ENCODE measurements at regions not wholly inside any gene's neighbourhood (a gene's known extent, or its start where the extent isn't known, plus 50 kb on each side); places are given as distances from the start of the nearest gene placed in this dataset.

- H3K9me1 ChIP-seq (ENCODE audit: control insufficient read depth, extremely low read depth, insufficient read depth, low read length), result no peaks in the 10 kb centered on the region
- peaks cover 12% of the 10 kb centered on the region for H3K4me1 ChIP-seq (ENCODE audit: control insufficient read depth, extremely low read depth, insufficient read depth, low read length)
- no peaks in the 10 kb centered on the region for H3K27me3 ChIP-seq (ENCODE audit: control insufficient read depth, extremely low read depth, insufficient read depth, low read length)
- H4K20me1 ChIP-seq (ENCODE audit: control insufficient read depth, extremely low read depth, insufficient read depth, low read length), result no peaks in the 10 kb centered on the region
- H3K27ac ChIP-seq (ENCODE audit: control insufficient read depth, insufficient read depth, low read length), result no peak overlapping the region
- DNase-seq (ENCODE audit: low read depth, low spot score) (no peak), FAIRE-seq (no peak)
- no peak overlapping the region for H3K9ac ChIP-seq (ENCODE audit: control insufficient read depth, extremely low read depth, insufficient read depth, low read length)
- H3K79me2 ChIP-seq (ENCODE audit: control insufficient read depth, insufficient read depth, low read length), result peaks cover 28% of the 10 kb centered on the region
- no peak overlapping the region for H2AFZ ChIP-seq (ENCODE audit: control insufficient read depth, low read length)
- H3K4me3 ChIP-seq (ENCODE audit: control insufficient read depth in 2 of 3, extremely low read depth in 1 of 3, insufficient read depth in 2 of 3, low read depth in 1 of 3, low read length in 3 of 3), result no peak overlapping the region
- H3K4me2 ChIP-seq (ENCODE audit: control insufficient read depth, extremely low read depth, insufficient read depth, low read depth, low read length), result no peak overlapping the region
- no peaks in the 10 kb centered on the region for H3K36me3 ChIP-seq (ENCODE audit: control insufficient read depth in 2 of 2, extremely low read depth in 1 of 2, insufficient read depth in 2 of 2, low read length in 2 of 2)
- dilution Hi-C loops (cut with MboI; ENCODE audit: extremely low pct_ligation_motif_present, low sequenced_read_pairs), result no loop called here
- H3K9me3 ChIP-seq (ENCODE audit: control insufficient read depth, low read depth, low read length), result no peaks in the 10 kb centered on the region
- TF ChIP-seq EZH2 (IDR thresholded peaks at IDR 0.05; ENCODE audit: low read length) (no peak), CTCF (optimal IDR thresholded peaks at IDR 0.05 in 1 of 3, IDR thresholded peaks at IDR 0.05 in 1 of 3, conservative IDR thresholded peaks at IDR 0.05 in 1 of 3; ENCODE audit: extremely low read depth in 1 of 3, insufficient read depth in 2 of 3, low read length in 3 of 3) (no peak)
Measured at GRCh38 chrX:46202733-46203514, 342.3 kb downstream of the ZNF674 start.

- H2AFZ ChIP-seq (ENCODE audit: control insufficient read depth, low read length), result no peak overlapping the region
- H3K4me1 ChIP-seq (ENCODE audit: control insufficient read depth, extremely low read depth, insufficient read depth, low read length), result peaks cover 3% of the 10 kb centered on the region
- no peaks in the 10 kb centered on the region for H3K36me3 ChIP-seq (ENCODE audit: control insufficient read depth in 2 of 2, extremely low read depth in 1 of 2, insufficient read depth in 2 of 2, low read length in 2 of 2)
- H3K9ac ChIP-seq (ENCODE audit: control insufficient read depth, extremely low read depth, insufficient read depth, low read length), result peak overlapping the region; percentile 69
- H3K79me2 ChIP-seq (ENCODE audit: control insufficient read depth, insufficient read depth, low read length), result peaks cover 44% of the 10 kb centered on the region
- no peaks in the 10 kb centered on the region for H3K9me3 ChIP-seq (ENCODE audit: control insufficient read depth, low read depth, low read length)
- dilution Hi-C loops (cut with MboI; ENCODE audit: extremely low pct_ligation_motif_present, low sequenced_read_pairs), result no loop called here
- H3K27me3 ChIP-seq (ENCODE audit: control insufficient read depth, extremely low read depth, insufficient read depth, low read length), result no peaks in the 10 kb centered on the region
- H3K9me1 ChIP-seq (ENCODE audit: control insufficient read depth, extremely low read depth, insufficient read depth, low read length), result no peaks in the 10 kb centered on the region
- H4K20me1 ChIP-seq (ENCODE audit: control insufficient read depth, extremely low read depth, insufficient read depth, low read length), result no peaks in the 10 kb centered on the region
- FAIRE-seq (no peak), DNase-seq (ENCODE audit: low read depth, low spot score) (no peak)
- peak overlapping the region; percentile 12 for H3K4me2 ChIP-seq (ENCODE audit: control insufficient read depth, extremely low read depth, insufficient read depth, low read depth, low read length)
- TF ChIP-seq EZH2 (IDR thresholded peaks at IDR 0.05; ENCODE audit: low read length) (no peak), CTCF (optimal IDR thresholded peaks at IDR 0.05 in 1 of 3, IDR thresholded peaks at IDR 0.05 in 1 of 3, conservative IDR thresholded peaks at IDR 0.05 in 1 of 3; ENCODE audit: extremely low read depth in 1 of 3, insufficient read depth in 2 of 3, low read length in 3 of 3) (no peak)
- H3K4me3 ChIP-seq (ENCODE audit: control insufficient read depth in 2 of 3, extremely low read depth in 1 of 3, insufficient read depth in 2 of 3, low read depth in 1 of 3, low read length in 3 of 3), result peak overlapping the region; percentile 22 to 67 (median 38)
- H3K27ac ChIP-seq (ENCODE audit: control insufficient read depth, insufficient read depth, low read length), result peak overlapping the region; percentile 42
Measured at GRCh38 chrX:46200413-46200812, 344.8 kb downstream of the ZNF674 start.
